ENCODE measurements at regions not wholly inside any gene's neighbourhood (a gene's known extent, or its start where the extent isn't known, plus 50 kb on each side); places are given as distances from the start of the nearest gene placed in this dataset.
"Not testable (repeated sequence)": the region's sequence is repeated elsewhere in the genome, so short reads cannot be mapped to it uniquely, and the experiment has no call there.

- WGBS (ENCODE audit: extremely low coverage, insufficient read length, low lambda C conversion rate): no CpG with 5 or more reads among the region's 2 CpGs
- H2BK12ac ChIP-seq (ENCODE audit: insufficient read length, low read depth, low read length): no peak overlapping the region
- TF ChIP-seq CTCF (conservative IDR thresholded peaks at IDR 0.05): no peak
Measured at GRCh38 chr21:15212206-15212605, 147.4 kb upstream of the NRIP1 start.

DNA sequence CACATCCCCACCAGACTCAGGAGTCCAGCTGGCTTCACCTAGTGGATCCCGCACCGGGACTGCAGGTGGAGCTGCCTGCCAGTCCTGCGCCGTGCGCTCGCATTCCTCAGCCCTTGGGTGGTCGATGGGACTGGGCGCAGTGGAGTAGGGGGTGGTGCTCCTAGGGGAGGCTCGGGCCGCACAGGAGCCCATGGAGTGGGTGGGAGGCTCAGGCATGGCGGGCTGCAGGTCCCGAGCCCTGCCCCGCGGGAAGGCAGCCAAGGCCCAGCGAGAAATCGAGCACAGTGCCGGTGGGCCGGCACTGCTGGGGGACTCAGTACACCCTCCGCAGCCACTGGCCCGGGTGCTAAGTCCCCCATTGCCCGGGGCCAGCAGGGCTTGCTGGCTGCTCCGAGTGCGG lies 153.7 kb upstream of the NRIP1 start:
- not testable (repeated sequence) for H2AK5ac ChIP-seq (ENCODE audit: insufficient read length, low read length); H3K9me3 ChIP-seq (ENCODE audit: control insufficient read depth, low read depth, low read length); H3K36me3 Mint-ChIP-seq (ENCODE audit: insufficient read depth in 1 of 3, low read depth in 3 of 3); H3K23me2 ChIP-seq (ENCODE audit: insufficient read length, low read depth, low read length, poor library complexity, severe bottlenecking); H3K18ac ChIP-seq (ENCODE audit: insufficient read length, low read depth, low read length); H3K9ac ChIP-seq (ENCODE audit: extremely low read depth, insufficient read length, low read length); DNase-seq; H2BK12ac ChIP-seq (ENCODE audit: insufficient read length, low read depth, low read length); H4K5ac ChIP-seq (ENCODE audit: insufficient read length, low read depth, low read length); H2BK5ac ChIP-seq (ENCODE audit: insufficient read length, low read length); H3K4ac ChIP-seq (ENCODE audit: low read depth, low read length); H3K27ac ChIP-seq (ENCODE audit: insufficient read length, low read depth, low read length); H4K8ac ChIP-seq (replicated peaks; ENCODE audit: insufficient read length, low read depth, low read length); H3T11ph ChIP-seq (ENCODE audit: low read length); H2BK120ac ChIP-seq (ENCODE audit: low read depth, low read length, poor library complexity, severe bottlenecking); H4K91ac ChIP-seq (ENCODE audit: insufficient read length, low read depth, low read length); H3K56ac ChIP-seq (ENCODE audit: insufficient read length, low read depth, low read length); H3K4me2 ChIP-seq (ENCODE audit: insufficient read depth, insufficient read length, low read length); H3K4me3 Mint-ChIP-seq; H2BK15ac ChIP-seq (ENCODE audit: low read depth, low read length); H3K23ac ChIP-seq (ENCODE audit: insufficient read length, low read depth, low read length); H3K14ac ChIP-seq (ENCODE audit: insufficient read depth, low read length); H2BK20ac ChIP-seq (ENCODE audit: low read depth, low read length, poor library complexity, severe bottlenecking); H3K27ac Mint-ChIP-seq; H2AFZ ChIP-seq (ENCODE audit: low read length); H4K20me1 ChIP-seq (ENCODE audit: control insufficient read depth, insufficient read depth, insufficient read length); H3K9me3 Mint-ChIP-seq; H3K79me1 ChIP-seq (ENCODE audit: insufficient read depth, low read depth, low read length, poor library complexity, severe bottlenecking); H3K27me3 ChIP-seq (ENCODE audit: insufficient read depth, low read length); H3K79me2 ChIP-seq (ENCODE audit: insufficient read depth, low read length); H3K4me1 ChIP-seq (ENCODE audit: insufficient read depth, low read length)
- peaks cover 20 to 27% of the 10 kb centered on the region in 2 experiments for H3K4me1 Mint-ChIP-seq
- no CpG with 5 or more reads among the region's 23 CpGs for WGBS (ENCODE audit: extremely low coverage, insufficient read length, low lambda C conversion rate)
- peaks cover 25% of the 10 kb centered on the region for H3K27me3 Mint-ChIP-seq (ENCODE audit: low read depth)

More at GRCh38 chr21:15212206-15212605, 147.4 kb upstream of the NRIP1 start:
- H3K27me3 Mint-ChIP-seq (ENCODE audit: low read depth): peaks cover 1% of the 10 kb centered on the region; the same call in 1 of the 2 replicates
- no peaks in the 10 kb centered on the region for H3K23me2 ChIP-seq (ENCODE audit: insufficient read length, low read depth, low read length, poor library complexity, severe bottlenecking)
- no peak overlapping the region for H4K5ac ChIP-seq (ENCODE audit: insufficient read length, low read depth, low read length)
- no peak overlapping the region for H3K27ac ChIP-seq (ENCODE audit: insufficient read length, low read depth, low read length)
- H3K9me3 ChIP-seq (ENCODE audit: control insufficient read depth, low read depth, low read length): no peaks in the 10 kb centered on the region
- H3K18ac ChIP-seq (ENCODE audit: insufficient read length, low read depth, low read length): no peak overlapping the region
- H3K14ac ChIP-seq (ENCODE audit: insufficient read depth, low read length): no peak overlapping the region
- H3K9ac ChIP-seq (ENCODE audit: extremely low read depth, insufficient read length, low read length): no peak overlapping the region
- H3K79me1 ChIP-seq (ENCODE audit: insufficient read depth, low read depth, low read length, poor library complexity, severe bottlenecking): no peaks in the 10 kb centered on the region
- peaks cover 0 to 4% of the 10 kb centered on the region in 2 experiments; a peak in 1 of 4 replicates for H3K4me1 Mint-ChIP-seq
- no peak overlapping the region for H2AFZ ChIP-seq (ENCODE audit: low read length)
- no peak overlapping the region for H3K4me2 ChIP-seq (ENCODE audit: insufficient read depth, insufficient read length, low read length)
- H3K36me3 Mint-ChIP-seq (ENCODE audit: insufficient read depth in 1 of 3, low read depth in 3 of 3): no peaks in the 10 kb centered on the region
- H3K4me1 ChIP-seq (ENCODE audit: insufficient read depth, low read length): no peaks in the 10 kb centered on the region
- no peaks in the 10 kb centered on the region for H4K20me1 ChIP-seq (ENCODE audit: control insufficient read depth, insufficient read depth, insufficient read length)
- no peak for DNase-seq
- no peaks in the 10 kb centered on the region for H3K9me3 Mint-ChIP-seq
- H3K27ac Mint-ChIP-seq: no peak overlapping the region
- no peak overlapping the region for H3K23ac ChIP-seq (ENCODE audit: insufficient read length, low read depth, low read length)
- H3K4me3 Mint-ChIP-seq: no peak overlapping the region
- H3K27me3 ChIP-seq (ENCODE audit: insufficient read depth, low read length): no peaks in the 10 kb centered on the region
- no peak overlapping the region for H2BK5ac ChIP-seq (ENCODE audit: insufficient read length, low read length)
- no peak overlapping the region for H3T11ph ChIP-seq (ENCODE audit: low read length)
- no peak overlapping the region for H2BK15ac ChIP-seq (ENCODE audit: low read depth, low read length)
- H2AK5ac ChIP-seq (ENCODE audit: insufficient read length, low read length): no peak overlapping the region
- no peak overlapping the region for H4K8ac ChIP-seq (replicated peaks; ENCODE audit: insufficient read length, low read depth, low read length)
- H3K4ac ChIP-seq (ENCODE audit: low read depth, low read length): no peak overlapping the region
- no peak overlapping the region for H3K56ac ChIP-seq (ENCODE audit: insufficient read length, low read depth, low read length)
- no peak overlapping the region for H2BK120ac ChIP-seq (ENCODE audit: low read depth, low read length, poor library complexity, severe bottlenecking)
- H3K79me2 ChIP-seq (ENCODE audit: insufficient read depth, low read length): no peaks in the 10 kb centered on the region
- no peak overlapping the region for H4K91ac ChIP-seq (ENCODE audit: insufficient read length, low read depth, low read length)
- no peak overlapping the region for H2BK20ac ChIP-seq (ENCODE audit: low read depth, low read length, poor library complexity, severe bottlenecking)
